RKO (cell line): ENCODE measurements at regions not wholly inside any gene's neighbourhood (a gene's known extent, or its start where the extent isn't known, plus 50 kb on each side); places are given as distances from the start of the nearest gene placed in this dataset.
A peak's percentile ranks its signal among the peaks of the same experiment; 100 is the strongest.

ENCODE experiments used
- DNase-seq: peaks from one replicate; pipeline ENCODE4 v3.0.0-alpha.2; 2016; ENCODE audit warnings: low spot score

DNA sequence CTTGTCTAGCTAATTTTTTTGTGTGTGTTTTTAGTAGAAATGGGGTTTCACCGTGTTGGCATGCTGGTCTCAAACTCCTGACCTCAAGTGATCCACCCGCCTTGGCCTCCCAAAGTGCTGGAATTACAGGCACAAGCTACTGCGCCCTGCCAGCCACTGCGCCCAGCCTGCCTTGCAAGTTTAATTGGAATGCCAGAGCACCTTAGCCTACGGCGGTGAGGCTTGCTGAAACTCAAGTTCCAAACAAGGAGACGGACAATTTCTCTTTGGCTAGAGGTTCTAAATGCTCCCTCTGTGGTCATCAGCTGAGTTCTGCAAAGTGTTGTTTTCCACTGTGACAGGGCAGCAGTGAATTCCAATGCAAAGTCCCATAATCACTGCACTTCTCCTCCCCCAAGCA is 583.4 kb downstream of the KCNJ3 start:
- no peak for DNase-seq

DNA sequence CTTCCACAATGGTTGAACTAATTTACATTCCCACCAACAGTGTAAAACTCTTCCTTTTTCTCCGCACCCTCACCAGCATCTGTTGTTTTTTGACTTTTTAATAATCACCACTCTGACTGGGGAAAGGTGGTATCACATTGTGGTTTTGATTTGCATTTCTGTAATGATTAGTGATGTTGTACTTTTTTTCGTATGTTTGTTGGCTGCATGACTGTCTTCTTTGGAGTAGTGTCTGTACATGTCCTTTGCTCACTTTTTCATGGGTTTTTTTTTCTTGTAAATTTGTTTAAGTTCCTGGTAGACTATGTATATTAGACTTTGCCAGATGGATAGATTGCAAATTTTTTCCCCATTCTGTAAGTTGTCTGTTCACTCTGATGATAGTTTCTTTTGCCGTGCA is 574.8 kb downstream of the KCNJ3 start:
- DNase-seq = no peak

DNA sequence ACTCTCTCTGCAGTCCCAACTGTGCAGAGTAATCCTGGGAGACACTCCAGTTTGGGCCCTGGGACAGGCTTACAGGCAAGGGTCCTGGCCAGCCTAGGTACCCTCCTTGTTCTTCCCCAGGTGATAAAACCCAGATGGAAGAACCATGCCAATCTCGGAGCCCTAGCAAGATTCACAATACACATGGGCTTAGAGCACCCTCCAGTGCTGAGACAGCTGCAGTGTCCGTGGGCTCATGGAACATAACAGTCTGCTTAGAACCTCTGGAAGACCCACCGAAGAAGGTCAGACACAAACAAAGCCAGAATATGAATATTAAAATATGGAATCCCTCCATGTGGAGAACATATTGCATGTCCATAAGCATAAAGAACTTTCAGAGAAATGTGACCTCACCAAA is 568.1 kb downstream of the KCNJ3 start:
- DNase-seq = no peak

DNA sequence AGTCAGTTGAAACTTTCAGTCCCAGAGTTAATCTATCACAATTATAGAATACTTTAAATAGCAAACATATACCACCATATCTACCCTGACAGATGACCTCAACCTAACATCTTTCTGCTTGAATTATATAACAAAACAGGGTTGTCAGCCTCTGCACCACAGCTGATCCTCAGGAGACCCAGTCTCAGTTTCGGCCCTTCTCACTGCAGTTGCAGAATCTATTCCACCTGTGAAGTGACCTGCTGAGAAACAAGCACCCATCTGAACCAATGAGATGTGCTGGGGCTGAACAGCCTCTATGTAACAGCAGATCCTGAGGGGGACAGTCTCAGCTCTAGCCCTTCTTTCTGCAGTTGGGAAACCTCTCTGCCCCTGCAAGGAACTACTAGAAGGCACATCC is 567.6 kb downstream of the KCNJ3 start:
- no peak for DNase-seq

DNA sequence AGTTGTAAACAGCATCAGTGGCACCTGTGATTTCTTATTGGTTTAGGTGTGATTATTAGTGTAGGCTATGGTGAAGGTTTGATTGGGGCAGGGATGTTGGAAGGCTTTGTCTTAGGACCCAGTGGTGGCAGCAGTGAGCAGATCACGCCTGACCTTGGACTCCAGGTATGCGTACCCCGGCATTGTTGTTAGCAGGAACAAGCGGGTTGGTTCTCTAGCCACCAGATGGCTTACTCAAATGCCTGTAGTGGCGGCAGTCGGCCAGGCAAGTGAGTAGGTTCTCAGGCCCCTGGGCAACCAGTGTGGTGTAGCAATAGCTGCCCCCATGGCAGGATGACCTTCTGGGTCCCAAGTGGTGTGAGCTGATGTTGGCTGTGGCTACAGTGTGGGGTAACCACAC is 558.3 kb downstream of the KCNJ3 start:
- no peak for DNase-seq

DNA sequence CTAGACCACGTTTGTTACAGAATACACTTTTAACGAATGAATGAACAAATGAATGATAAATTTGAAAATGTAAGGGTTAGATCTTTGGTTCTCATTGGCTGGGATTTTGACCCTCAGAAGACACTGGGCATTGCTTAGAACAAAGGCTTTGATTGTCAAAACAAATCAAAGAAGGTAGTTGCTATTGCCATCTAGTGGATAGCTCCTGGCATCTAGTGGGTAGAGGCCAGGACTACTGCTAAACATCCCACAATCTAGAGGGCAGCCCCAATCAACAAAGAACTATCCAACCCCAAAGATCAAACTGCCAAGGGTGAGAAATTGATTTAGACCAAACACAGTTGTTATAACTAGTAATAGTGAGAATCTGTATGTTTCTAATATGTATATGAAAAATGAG is 552.3 kb downstream of the KCNJ3 start:
- DNase-seq = peak; percentile 56

DNA sequence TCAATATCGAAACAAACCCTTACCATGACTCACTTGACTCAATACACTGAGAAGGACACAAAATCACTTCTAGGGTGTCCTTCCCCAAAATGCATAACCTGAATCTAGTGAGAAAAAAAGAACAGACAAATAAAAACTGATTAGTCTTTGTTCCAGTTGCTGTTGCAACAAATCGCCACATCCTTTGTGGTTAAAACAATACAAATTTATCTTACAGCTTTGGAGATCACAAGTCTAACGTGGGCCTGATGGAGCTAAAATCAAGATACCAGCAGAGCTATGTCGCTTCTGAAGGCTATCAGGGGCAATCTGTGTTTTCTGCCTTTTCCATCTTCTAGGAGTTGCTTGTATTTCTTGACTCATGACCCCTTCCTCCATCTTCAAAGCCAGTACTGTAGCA is 541.7 kb downstream of the KCNJ3 start:
- DNase-seq = no peak

DNA sequence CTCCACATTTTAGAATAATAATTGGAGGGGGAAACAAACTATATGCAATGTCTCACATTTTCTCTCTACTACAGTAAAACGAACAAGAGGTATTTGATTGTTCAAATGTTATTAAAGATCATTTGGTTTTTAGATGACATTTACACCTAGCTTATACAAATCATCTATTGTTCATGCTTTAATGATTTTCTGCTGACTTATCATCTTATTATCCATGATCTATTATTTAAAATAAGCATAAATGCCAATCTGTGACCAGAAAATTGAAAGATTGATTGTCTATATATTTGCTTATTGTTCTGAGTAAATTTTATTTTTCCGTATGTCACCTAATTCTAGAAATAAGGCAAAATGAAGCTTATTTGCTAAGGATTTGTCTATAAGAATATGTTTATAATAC is 537.2 kb downstream of the KCNJ3 start:
- no peak for DNase-seq

DNA sequence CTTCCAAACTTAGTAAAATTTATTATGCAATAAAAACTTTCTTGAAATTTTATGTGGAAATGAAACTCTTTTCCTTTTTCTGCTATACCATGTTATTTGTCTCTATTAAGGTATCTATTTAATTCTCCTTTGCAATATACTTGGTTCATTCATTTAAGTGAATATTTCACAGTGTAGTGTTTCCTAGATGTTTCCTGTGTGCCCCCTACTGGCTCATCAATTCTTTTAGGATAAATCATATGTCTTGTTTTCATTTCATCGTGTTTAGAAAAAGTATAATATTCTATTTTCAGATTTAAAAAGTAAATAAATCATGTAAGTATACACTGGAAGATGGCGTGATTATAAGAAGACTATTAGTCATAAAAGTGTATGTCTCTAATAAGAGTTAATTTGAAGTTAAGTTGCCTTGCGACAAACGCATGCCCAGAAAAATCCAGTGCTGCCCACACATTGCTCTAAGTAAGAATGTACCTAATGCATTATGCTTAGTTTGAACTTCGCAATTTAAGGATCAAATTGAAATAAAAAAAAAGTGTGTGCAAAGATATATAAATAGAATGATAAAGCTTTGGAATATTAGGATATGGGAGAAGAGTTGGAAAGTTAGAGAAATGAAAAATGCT is 525.4 kb downstream of the KCNJ3 start:
- peak; percentile 44 for DNase-seq

DNA sequence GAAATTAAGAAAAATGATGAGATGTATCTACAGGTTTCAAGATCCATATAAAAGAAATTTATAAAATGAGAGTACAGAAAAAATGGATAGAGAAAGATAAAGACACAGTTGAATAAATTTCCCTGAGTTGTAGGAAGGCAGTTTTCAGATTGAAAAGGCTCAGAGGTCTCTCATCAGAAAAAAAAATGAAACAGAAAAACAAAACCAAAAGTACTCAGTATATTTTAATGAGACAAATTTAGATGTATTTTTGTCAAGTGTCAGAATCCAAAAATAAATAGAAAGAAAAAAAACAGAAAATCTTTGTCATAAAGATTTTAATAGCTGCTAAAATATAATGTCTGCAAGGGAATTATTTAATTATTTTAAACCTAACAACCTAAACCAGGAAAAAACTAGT is 520.5 kb downstream of the KCNJ3 start:
- no peak for DNase-seq

DNA sequence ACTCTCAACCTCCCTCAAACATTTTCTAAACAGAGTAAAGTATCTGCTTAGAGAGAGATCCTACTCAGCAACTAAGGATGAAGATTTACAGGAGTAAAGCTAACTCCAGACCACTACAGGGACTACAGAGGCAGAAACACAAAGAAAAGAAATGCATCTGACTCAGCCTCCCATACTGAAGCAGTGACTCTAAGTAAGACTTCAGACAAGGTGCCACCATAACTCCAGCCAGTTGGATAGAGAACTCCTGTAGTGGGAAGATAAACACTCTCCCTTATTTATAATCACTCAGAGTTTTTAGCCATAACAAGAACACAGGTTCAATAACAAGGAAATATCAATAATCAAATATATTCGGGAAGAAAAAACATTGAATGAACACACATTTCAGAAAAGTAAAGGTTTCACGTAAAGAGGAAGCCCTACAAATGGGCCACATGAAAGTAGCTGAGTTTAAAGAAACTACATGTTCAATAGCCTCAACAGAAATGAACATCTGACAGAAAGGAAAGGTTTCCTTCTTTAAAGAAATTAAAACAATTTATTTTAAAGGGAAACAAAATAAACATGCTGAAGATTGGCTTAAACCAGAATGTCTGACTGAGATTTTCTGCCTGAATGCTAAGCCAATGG is 519.9 kb downstream of the KCNJ3 start:
- no peak for DNase-seq

DNA sequence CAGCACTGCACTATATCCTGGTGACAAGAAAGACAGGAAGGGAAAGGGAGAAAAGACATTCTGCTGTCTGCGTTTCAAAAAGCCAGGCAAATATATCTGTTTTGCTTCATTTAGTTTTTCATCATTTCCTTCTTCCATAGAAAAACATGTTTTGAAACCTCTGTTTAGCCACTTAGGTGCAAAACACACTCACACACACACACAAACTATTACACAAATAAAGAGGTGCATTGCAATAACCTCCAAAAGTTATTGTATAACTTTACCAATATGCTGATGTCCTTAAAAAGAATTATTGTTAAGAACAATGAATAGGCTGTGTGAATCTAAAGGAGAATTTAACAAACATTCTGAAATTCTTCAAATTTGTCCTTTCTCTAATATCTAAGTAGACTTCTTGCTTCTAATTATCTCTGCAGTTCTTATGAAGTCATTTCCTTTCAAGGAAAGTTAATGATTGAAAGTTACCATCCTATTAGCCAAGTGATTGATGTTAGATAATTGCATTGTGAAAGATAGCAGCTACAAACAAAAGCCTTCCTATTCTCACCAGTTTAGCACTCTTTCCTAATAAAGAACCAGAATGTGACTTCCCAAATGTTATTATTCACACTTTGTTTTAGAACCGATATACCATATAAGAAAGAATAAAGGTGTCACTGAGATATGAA is 516.7 kb downstream of the KCNJ3 start:
- no peak for DNase-seq

DNA sequence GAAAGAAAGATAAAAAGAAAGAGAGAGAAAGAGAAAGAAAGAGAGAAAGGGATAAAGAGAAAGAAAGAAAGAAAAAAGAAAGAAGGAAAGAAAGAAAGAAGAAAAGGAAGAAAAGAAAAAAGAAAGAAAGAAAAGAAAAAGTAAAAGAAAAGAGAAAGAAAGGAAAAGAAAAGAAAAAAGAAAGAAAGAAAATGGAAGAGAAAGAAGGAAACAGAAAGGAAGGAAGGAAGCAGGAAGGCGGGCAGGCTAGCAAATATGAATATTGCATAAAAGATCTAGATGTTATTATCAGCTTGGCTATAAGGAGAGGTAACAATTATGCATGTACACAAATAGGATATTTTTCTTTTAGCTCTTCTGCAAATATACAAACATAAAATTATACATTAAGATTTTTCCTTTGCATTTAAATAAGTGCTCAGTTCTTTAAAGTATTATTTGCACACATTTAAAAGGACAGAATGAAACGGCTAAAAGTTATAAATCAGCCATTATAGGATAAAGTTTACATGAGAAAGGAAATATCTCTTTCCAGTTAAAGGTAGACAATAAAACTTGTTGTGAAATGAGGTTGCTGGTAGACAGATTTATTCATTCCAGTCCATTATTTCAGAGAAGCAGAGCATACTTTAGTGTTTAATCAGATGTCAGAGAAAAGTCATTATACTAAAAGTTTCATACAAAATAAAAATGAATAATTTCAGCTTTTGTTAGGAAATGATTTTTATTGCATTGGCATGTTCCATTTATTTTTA is 511.4 kb downstream of the KCNJ3 start:
- DNase-seq = no peak

DNA sequence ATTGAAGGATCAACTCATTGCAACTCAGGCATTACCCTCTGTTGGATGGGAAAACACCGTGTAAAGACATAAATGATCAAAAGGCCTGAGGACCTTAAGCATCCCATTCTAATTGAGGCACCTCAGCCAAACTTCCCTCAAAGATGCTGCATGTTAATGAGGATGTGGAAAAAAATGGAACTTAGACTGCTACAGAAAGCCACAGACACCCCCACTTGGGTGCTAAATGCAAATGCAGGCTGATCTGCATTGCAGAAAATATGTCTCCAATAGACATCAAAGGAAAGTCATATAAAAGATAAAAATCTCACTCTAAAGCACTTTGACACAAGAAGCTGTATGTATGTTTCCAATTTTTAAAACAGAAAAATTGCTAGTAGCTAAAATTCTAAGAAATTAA is 504.7 kb downstream of the KCNJ3 start:
- peak; percentile 1 for DNase-seq

DNA sequence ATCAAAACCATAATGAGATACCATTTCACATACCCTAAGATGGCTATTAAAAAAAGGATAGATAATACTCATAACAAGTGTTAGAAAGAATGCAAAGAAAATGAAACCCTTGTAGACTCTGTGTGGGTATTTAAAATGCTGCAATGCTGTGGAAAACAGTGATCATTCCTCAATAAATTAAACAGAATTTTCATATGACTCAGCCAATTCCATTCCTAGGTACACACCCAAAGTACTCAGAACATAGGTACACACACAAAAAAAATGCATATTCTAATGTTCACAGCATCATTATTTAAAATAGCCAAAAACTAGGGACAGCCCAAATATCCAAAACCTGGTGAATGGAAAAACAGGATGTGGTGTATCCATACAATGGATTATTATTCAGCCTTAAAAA is 502.3 kb downstream of the KCNJ3 start:
- DNase-seq = no peak

DNA sequence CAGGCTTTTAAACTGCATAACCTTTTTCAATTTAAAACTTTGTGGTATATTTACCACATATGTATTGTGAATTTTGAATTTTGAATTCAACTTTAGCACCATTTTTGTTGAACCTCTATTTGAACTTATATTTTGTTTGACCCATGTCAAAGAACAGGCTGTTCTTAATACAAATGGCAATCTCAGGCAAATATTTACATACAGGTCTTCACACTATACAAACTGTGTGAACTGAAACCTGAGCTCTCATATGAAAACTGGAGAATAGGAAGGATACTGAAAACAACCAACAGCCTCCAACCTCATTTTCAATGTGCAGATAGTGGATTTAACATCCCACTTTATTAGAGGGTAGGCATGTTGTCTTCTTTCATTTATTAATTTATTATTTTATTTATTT is 491.8 kb downstream of the KCNJ3 start:
- no peak for DNase-seq

DNA sequence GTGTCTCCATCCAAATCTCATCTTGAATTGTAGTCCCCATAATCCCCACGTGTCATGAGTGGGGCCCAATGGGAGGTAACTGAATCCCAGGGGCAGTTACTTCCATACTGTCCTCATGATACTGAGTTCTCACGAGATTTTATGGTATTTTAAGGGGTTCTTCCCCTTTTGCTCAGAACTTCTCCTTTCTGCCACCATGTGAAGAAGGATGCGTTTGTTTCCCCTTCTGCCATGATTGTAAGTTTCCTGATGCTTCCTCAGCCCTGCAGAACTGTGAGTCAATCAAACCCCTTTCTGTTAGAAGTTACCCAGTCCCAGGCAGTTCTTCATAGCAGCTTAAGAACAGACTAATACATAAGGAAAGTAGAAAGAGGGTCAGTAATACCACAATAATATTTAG is 480.4 kb downstream of the KCNJ3 start:
- no peak for DNase-seq

DNA sequence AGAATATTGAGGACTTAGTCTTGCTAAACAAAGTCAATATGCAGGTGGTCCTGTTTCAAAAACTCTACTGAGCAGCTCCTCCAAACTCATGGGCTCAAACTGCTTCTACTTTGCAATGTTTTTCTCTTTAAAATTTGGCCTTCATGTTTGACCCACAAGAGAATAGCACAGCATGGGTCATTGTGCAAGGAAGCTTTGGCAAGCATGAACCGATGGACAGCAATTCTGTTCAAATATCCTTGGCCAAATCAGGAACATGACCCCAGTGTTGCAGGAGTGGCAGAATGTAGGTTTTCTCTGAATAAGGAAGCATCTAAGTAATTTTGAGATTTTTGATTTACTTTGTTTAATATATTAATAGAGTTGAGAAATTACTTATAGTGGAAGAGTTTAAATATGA is 477.9 kb downstream of the KCNJ3 start:
- DNase-seq = no peak

DNA sequence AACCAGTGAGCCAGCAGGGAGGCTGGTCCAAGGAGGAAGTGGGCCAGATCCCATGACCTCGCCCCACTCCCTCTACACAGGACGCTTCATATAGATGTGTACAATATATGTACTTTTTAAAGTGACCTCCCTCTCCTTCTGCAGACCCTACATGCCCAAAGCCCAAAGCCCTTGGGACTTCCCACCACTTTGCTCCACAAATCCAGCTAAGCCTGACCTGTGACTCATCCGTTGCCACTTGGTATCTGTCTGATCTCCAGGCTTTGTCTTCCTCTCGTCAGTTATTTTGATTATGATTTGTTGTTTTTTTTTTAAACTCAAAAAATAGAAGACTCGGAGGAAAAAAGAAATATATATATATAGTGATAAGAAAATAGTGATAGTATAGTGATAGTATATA is 470.8 kb downstream of the KCNJ3 start:
- DNase-seq = no peak

DNA sequence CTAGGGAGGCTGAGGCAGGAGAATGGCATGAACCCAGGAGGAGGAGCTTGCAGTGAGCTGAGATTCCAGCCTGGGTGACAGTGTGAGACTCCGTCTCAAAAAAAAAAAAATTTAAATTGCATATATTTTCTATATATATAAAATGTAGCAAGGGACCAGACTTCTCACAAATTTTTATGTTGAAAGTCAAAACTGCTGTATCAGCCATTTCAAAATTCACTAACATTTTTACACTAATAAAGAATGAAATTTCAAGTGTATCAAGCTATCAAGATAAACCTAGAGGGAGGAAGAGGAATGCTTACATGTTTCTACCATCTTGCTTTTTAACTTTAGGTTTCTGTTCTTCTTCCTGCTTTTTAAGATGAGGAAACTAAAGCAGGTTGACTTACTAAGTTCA is 464.0 kb downstream of the KCNJ3 start:
- DNase-seq = no peak

DNA sequence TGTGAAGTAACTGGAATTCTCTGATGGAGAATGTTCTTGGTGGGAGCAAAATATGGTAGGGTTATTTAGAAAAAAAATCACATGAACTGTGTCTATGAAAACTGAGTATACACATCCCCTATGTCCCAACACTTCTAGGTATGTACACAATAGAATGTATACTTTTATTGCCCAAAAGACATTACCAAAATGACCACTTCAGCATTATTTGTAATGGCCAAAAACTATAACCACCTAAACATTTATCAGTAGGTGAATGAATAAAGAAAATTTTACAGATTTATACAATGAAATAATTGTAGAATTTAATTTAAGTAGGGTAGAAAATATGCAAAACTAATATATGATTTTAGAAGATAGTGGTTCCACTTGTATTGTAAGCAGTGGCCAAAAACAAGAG is 462.8 kb downstream of the KCNJ3 start:
- no peak for DNase-seq

DNA sequence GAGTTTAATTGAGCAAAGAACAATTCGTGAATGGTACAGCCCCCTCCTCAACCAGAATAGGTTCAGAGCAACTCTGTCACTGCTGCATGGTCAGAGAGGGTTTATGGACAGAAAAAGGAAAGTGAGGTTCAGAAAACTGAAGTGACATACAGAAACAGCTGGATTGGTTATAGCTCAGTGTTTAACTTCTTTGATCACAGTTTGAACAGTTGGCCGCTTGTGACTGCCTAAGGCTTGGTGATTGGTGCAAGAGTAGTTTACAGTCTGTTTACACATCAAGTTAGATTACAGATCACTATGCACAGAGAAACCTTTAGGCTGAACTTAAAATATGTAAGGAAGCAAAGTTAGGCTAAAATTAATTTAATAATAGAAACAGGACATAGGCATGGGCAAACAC is 459.2 kb downstream of the KCNJ3 start:
- no peak for DNase-seq

DNA sequence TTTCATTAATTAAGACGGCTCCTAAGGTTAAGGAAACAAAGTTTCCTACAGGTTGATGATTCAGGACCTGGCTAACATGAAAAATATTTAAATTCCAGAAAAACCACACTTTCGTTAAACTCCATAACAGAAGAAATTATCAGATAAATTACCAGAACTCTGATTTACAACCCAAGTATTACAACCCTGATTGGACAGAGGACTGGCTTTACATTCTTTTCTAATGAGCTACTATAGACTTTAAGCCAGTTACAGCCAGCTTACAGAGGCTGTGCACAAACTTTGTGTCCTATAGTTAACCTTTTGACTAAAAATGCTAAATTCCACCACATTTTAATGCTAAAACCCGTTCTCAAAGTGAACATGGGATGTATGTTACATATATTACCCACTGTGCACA is 458.6 kb downstream of the KCNJ3 start:
- DNase-seq = peak; percentile 5
